ENCODE measurements at regions not wholly inside any gene's neighbourhood (a gene's known extent, or its start where the extent isn't known, plus 50 kb on each side); places are given as distances from the start of the nearest gene placed in this dataset.

DNA sequence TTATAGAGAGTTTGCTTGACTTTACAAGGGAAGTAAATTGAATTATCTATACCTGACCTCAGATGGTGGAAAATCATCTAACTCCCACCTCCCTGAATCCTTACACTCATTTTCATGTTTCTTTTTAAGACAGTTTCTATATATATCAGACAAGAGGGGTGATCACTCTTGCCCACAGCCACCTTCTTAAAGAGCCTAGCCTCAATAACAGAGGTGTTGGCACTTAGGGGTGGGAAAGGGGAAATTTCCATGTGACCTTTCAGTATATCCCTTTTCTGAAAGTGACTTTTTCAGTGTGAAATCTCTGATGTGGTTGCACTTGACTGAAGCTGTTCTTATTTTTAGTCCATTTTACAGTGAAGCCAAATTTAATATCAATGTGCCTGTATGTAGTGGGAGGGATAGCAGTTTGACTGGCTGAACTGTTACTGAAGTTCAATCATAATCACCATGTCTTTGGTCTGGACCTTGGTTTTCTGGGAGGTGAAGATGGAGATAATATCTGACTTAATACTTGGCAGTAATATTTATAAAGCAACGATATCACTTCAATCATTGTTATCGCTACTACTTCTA lies 141.3 kb downstream of the MAP3K7 start:
- peak in 1 of 2 donors; percentile 39 for DNase-seq
- ATAC-seq = peak; percentile 93
- H3K4me3 Mint-ChIP-seq = peak overlapping the region; percentile 1 to 66
- H3K27me3 Mint-ChIP-seq = no peaks in the 10 kb centered on the region
- peaks cover 48% of the 10 kb centered on the region for H3K4me1 Mint-ChIP-seq
- peaks cover 0 to 13% of the 10 kb centered on the region in 2 donors for H3K9me3 Mint-ChIP-seq
- peak overlapping the region in 1 of 2 donors; percentile 91 for H3K27ac Mint-ChIP-seq

DNA sequence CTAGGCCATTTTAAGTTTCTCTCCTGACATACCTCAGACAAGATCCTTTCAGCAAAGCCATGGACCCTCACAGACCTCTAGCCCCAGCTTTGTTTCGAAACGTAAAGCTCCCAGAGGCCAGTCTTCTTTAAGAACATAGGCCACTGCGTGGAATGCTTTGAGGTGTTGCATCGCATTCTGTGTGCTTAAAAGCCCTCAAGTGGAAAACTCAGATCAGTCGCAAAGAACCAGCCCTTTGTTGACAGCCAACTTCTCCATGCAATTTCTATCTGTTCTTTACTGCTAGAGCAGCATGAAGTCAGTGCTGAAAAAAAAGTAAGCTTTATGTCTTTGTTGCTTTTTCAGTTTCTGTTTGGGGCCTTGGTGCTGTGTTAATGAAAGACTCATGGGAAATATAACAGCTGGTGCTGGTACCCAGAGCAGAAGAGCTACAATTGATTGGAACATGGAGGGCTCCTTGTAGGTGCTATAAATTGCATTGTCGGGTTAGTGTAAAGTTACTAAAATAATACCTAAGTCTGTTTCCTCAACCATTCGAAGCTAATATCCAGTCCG lies 142.6 kb downstream of the MAP3K7 start:
- ATAC-seq (no peak), DNase-seq (no peak)
- peaks cover 0 to 13% of the 10 kb centered on the region in 2 donors for H3K9me3 Mint-ChIP-seq
- H3K27ac Mint-ChIP-seq = peak overlapping the region in 1 of 2 donors; percentile 95
- H3K4me1 Mint-ChIP-seq = peaks cover 51% of the 10 kb centered on the region
- no peaks in the 10 kb centered on the region for H3K27me3 Mint-ChIP-seq
- peak overlapping the region; percentile 38 to 46 for H3K4me3 Mint-ChIP-seq

DNA sequence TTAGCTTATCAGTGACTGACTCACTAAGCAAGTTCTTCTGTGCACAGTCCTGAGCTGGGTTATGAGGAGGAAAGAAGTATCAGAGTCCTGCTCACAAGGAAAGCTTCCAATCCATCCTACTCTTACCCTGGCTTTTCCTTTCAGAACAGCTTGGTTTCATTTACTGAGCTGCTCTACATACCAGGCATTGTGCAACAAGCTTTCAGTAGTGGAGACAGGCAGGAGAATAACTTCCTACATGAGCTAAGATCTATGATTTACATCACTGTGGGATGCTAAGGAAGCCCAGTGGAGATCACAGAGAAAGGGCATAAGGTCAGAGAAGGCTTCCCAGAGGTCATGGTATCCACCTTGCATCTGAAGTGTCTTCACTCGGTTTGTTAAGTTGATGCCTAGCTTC lies 144.5 kb downstream of the MAP3K7 start:
- H3K4me1 Mint-ChIP-seq = peaks cover 51% of the 10 kb centered on the region
- no peaks in the 10 kb centered on the region for H3K27me3 Mint-ChIP-seq
- H3K4me3 Mint-ChIP-seq = no peak overlapping the region
- ATAC-seq = no peak
- H3K27ac Mint-ChIP-seq = no peak overlapping the region
- peaks cover 0 to 13% of the 10 kb centered on the region in 2 donors for H3K9me3 Mint-ChIP-seq
- DNase-seq = no peak

DNA sequence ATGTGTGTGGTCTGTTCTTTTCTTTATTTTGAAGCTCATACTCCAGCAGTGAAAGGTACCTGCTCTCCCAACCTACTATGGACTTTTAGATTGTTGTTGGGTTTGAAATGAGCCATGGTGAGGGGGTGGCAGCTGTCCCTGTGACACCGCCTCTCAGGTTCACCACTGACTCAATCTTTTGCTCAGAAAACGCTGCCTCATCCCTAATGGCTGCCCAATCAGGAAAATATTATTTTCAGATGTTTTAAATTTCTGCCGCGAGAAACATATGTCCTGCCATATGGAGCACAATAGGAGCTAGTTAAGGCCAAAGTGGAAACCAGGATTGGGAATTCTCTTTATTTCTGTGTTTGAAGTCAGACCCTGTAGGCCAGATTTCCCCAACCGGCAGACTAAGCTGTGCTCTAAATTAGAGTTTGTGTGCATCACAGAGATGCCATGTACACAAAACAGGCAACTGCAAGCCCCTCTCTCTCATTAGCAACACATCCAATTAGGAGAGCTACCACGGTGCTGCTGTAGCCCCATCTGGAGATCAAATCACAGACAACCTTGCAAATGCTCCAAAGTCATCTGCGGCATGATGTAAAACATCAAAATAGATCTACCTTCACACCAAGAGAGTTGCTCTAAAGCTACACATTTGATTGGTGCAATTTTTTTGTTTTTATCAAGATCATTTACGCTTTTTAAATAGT lies 144.1 kb upstream of the BACH2 start:
- ATAC-seq = no peak
- H3K27me3 Mint-ChIP-seq = no peaks in the 10 kb centered on the region
- no peak for DNase-seq
- H3K9me3 Mint-ChIP-seq = peaks cover 0 to 11% of the 10 kb centered on the region in 2 donors
- peak overlapping the region; percentile 13 to 62 for H3K27ac Mint-ChIP-seq
- no peak overlapping the region for H3K4me3 Mint-ChIP-seq
- peaks cover 38% of the 10 kb centered on the region for H3K4me1 Mint-ChIP-seq

DNA sequence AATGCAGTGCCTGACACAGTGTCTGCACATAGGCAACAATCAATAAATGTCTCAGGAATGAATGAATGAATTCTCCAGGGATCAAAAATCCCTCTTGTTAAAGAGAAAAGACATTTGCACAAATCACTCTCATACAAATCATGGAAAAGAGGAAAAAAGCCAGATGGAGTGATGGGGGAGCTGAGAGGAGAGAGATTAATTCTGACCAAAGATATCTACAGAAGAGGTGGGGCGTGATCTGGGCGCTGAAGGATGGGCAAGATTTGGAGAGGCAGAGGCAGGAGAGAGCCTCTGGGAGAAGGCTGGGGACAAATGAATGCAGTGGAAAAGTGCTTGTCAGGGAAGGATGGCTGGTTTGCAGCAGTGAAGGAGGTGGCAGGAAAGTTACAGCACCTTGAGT lies 142.9 kb upstream of the BACH2 start:
- no peak overlapping the region for H3K4me3 Mint-ChIP-seq

DNA sequence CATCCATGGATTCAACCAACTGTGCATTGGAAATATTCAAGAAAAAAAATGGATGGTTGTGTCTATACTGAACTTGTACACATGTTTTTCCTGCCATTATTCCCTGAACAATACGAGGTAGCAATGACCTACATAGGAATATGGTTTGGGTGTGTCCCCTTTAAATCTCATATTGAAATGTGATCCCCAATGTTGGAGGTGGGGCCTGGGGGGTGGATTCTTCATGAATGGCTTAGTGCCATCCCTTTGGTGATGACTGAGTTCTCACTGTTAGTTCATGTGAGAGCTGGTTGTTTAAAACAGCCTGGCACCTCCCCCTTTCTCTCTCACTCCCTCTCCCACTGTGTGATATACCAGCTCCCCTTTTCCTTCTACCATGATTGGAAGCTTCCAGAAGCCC lies 139.8 kb upstream of the BACH2 start:
- no peaks in the 10 kb centered on the region for H3K27me3 Mint-ChIP-seq
- no peak for DNase-seq
- no peak overlapping the region for H3K4me3 Mint-ChIP-seq
- no peak overlapping the region for H3K27ac Mint-ChIP-seq
- peaks cover 29% of the 10 kb centered on the region in 2 donors for H3K9me3 Mint-ChIP-seq
- no peak for ATAC-seq
- peaks cover 26% of the 10 kb centered on the region for H3K4me1 Mint-ChIP-seq

More for the DNA sequence above, 142.9 kb upstream of the BACH2 start:
- Mint-ChIP-seq H3K4me1 (peaks cover 31% of the 10 kb centered on the region), H3K27me3 (no peaks in the 10 kb centered on the region), H3K9me3 (peaks cover 0 to 3% of the 10 kb centered on the region in 2 donors), H3K27ac (no peak overlapping the region)
- ATAC-seq (no peak), DNase-seq (no peak)

DNA sequence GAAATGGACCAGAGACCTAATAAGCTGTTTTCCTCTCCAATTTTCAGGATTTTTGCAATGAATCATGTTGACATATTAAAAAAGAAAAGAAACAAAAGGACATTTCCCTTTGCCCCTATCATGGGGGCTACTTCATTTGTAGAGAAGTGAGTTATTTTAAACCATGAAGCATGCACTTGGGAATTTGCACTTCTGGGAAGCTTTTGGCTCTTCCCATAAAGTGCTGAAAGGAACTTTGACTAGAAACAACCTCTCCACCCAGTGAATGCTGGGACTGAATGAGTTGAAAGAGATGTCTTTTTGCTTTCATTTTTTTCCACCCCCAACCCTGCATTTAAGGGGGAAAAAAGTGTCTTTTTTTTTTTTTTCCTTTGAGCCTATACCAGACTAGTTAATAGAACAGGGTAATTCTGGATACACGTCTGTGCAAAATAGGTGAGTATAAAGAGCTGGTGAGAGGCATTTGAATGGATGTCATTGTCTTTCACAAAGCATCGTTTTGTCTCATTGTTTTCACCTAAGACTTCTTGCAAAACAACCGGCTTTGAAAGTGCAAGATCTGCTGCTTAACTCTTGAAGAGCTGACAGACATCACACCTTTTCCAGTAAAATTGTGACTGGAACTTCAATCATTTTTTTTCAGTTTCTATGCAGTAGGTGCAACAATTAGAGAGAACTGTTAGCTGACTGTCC lies 138.7 kb upstream of the BACH2 start:
- Mint-ChIP-seq H3K4me1 (peaks cover 22% of the 10 kb centered on the region), H3K27ac (no peak overlapping the region), H3K27me3 (no peaks in the 10 kb centered on the region), H3K9me3 (peaks cover 32 to 37% of the 10 kb centered on the region in 2 donors), H3K4me3 (no peak overlapping the region)
- ATAC-seq (no peak), DNase-seq (no peak)

DNA sequence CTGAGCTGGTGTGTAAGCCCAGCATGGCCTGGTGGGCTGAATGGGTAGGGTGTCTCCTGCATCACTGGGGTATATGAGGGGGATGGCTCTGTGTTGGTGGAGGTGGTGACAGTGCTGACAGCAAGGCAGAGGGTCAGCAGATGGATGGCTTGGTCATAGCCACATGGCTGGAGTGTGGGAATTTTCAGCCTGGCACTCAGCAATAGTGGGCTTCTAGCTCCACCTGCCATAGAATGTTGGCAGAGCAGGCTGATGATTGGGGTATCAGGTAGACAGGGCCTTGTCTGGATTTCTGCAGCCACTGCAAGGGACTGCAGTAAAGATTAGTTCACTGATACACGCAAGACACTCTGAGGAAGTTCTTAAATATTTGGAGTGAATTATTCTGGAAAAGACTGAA lies 137.5 kb upstream of the BACH2 start:
- Mint-ChIP-seq H3K4me1 (peaks cover 16% of the 10 kb centered on the region), H3K9me3 (peaks cover 44 to 48% of the 10 kb centered on the region in 2 donors), H3K27me3 (no peaks in the 10 kb centered on the region), H3K27ac (no peak overlapping the region), H3K4me3 (no peak overlapping the region)
- DNase-seq (no peak), ATAC-seq (no peak)

DNA sequence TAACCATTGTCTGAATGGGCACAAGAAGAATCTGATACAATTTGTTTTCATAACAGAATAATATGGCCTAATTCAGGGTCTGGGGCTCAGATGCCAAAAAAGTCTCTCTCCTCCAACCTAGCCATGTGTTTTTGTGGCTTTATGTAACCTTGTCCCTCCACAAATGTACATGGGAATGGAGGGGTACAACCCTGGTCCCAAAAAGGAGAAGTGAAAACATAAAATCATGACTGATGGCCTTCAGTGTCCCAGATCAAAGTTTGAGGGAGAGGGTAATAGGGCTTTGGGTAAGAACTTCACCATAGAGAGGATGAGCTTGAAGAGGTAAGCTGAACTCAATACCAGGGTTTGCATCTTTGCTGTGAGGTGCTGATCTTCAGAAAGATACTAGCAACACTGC lies 136.3 kb upstream of the BACH2 start:
- H3K27me3 Mint-ChIP-seq = no peaks in the 10 kb centered on the region
- no peak overlapping the region for H3K4me3 Mint-ChIP-seq
- DNase-seq = no peak
- no peak for ATAC-seq
- H3K9me3 Mint-ChIP-seq = peaks cover 52 to 55% of the 10 kb centered on the region in 2 donors
- no peak overlapping the region for H3K27ac Mint-ChIP-seq
- H3K4me1 Mint-ChIP-seq = peaks cover 16% of the 10 kb centered on the region

DNA sequence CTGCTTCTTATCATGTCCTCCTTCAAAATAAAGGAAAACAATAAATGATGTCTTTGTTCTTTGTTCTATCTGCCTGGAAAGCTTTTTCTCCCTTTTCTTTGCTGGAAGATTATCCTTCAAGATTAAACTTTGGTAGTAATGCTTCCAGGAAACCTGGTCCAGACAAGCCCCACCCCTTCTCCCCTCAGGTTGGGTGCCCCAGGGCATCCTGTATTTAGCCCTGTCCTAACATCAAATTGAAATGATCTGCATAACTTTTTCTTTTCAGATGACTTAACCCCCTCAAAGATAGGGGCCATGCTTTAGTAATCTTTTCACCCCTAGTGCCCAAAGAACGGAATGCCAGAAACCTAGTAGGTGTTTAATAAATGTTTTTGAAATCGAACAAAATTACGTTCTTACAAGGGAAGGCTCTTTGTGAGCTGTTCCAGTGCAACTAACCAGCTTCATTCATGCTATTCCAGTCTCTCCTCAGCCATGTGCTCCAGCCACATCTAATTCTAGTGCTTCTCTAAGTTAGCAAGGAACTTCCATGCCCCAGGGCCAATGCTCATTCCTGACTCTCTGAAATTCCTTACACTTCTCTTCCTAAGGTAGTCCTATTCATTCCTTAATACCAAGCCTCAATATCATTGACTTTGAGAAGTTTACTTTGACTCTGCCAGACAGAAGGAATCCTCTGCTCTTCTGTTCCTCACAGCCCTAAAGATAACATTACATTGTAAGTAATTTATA lies 135.6 kb upstream of the BACH2 start:
- DNase-seq (no peak), ATAC-seq (no peak)
- Mint-ChIP-seq H3K4me1 (peaks cover 16% of the 10 kb centered on the region), H3K27me3 (no peaks in the 10 kb centered on the region), H3K9me3 (peaks cover 52 to 55% of the 10 kb centered on the region in 2 donors), H3K4me3 (no peak overlapping the region), H3K27ac (peak overlapping the region in 1 of 2 donors; percentile 47)

DNA sequence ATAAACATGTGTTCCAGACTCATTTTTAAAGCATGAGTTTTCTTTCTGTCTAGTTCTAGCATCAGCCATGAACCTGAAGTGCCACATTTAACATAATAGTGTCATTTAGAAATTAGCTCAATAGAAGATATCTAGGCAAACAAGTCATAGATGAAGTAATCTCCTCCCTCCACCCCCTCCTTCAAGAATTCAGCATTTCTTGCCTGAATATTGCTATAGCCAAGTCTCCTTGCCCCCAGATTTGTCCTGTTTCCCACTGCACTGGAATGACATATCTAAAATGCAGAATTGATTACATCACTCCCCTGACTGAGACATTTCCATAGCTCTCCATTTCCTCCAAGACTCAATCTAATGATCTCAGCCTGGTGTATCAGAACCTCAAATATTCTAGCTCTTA lies 134.9 kb upstream of the BACH2 start:
- H3K27ac Mint-ChIP-seq = peak overlapping the region in 1 of 2 donors; percentile 47
- H3K9me3 Mint-ChIP-seq = peaks cover 52 to 55% of the 10 kb centered on the region in 2 donors
- DNase-seq = no peak
- ATAC-seq = no peak
- peaks cover 16% of the 10 kb centered on the region for H3K4me1 Mint-ChIP-seq
- H3K4me3 Mint-ChIP-seq = no peak overlapping the region
- no peaks in the 10 kb centered on the region for H3K27me3 Mint-ChIP-seq

DNA sequence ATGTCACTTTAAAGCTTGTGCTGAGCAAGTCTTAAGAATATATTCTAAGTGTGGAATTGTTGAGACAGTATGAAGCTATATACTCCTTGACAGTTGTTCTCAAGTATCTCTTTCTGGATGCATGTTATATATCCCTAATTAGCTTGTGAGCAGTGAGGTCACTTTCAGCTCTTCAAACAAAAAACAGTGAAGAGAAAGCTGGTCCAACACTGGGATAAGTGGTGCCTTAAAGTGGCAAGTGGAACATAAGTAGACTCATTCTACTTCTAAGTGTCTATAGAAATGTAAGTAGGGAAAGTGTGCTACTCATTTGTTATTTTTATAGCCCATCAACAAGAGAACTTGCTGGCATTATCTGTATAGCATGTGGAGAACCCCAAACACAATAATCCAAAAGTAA lies 133.1 kb upstream of the BACH2 start:
- no peak for DNase-seq
- Mint-ChIP-seq H3K4me1 (peaks cover 26% of the 10 kb centered on the region), H3K27ac (no peak overlapping the region), H3K4me3 (no peak overlapping the region), H3K27me3 (no peaks in the 10 kb centered on the region), H3K9me3 (peaks cover 52 to 55% of the 10 kb centered on the region in 2 donors)
- ATAC-seq = no peak

DNA sequence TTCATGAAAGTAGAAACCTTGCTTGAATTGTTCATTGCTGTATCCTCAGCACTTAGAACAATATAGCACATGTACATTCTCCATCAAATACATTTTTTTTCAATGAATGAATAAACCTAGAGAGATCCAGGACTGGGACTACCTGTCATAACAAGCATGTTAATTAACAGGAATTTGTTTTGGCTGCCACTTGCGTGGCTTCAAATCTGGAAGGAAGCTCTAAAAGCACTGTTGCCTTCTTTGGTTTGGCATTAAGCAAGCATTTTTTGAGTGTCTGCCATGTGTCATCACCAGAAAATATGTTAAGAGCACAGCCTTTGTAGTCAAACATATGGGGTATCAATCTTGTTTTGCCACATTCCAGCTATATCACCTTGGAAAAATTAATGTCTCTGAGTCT lies 131.9 kb upstream of the BACH2 start:
- ATAC-seq (no peak), DNase-seq (no peak)
- Mint-ChIP-seq H3K27ac (no peak overlapping the region), H3K4me1 (peaks cover 30% of the 10 kb centered on the region), H3K27me3 (no peaks in the 10 kb centered on the region), H3K9me3 (peaks cover 44 to 45% of the 10 kb centered on the region in 2 donors), H3K4me3 (no peak overlapping the region)

DNA sequence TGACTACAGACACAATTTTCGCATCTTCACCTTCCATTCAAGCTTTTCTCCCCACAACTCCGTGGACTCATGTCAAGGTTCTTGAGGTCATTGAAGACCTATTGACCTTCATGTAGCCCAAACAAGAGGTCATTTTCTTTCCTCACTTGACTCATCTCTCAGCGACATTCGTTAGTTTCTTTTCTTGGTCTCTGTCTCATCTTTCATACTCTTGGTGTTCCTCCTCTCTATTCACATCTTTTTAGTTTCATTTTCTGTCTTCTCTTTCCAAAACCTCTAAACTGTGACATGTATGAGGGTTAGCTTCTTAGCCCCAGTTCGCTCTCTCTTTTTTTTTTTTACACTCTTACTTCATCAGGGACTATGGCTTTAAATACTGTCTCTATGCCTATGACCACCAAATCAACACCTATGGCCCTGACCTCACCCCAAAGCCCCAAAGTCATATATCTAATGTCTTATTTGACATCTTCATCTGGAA lies 128.6 kb upstream of the BACH2 start:
- H3K27ac Mint-ChIP-seq = peak overlapping the region; percentile 0 to 85
- peak in 1 of 2 donors; percentile 45 for DNase-seq

DNA sequence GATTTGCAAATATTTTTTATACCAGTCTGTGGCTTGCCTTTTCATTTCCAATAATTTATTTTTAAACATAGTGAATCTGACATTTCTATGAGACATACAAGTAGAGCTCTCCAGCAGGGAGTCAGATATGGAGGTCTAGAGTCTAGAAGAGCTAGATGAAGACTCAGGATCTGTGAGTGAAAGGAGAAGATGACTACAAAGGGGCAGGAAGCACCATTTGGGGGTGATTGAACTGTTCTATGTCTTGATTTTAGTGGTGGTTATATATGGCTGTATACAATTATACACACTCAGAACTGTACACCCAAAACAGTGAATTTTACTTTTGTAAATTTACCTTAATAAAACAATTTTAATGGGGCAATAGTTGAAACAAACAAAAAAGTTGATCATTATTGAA lies 127.9 kb upstream of the BACH2 start:
- Mint-ChIP-seq H3K27me3 (no peaks in the 10 kb centered on the region), H3K27ac (peak overlapping the region in 1 of 2 donors; percentile 82), H3K4me1 (peaks cover 18% of the 10 kb centered on the region), H3K9me3 (peaks cover 12 to 13% of the 10 kb centered on the region in 2 donors), H3K4me3 (no peak overlapping the region)
- ATAC-seq (peak; percentile 36), DNase-seq (no peak)

More for the DNA sequence above, 128.6 kb upstream of the BACH2 start:
- peaks cover 18% of the 10 kb centered on the region for H3K4me1 Mint-ChIP-seq
- ATAC-seq = peak; percentile 96
- H3K27me3 Mint-ChIP-seq = no peaks in the 10 kb centered on the region
- H3K4me3 Mint-ChIP-seq = peak overlapping the region; percentile 51 to 62
- peaks cover 17 to 19% of the 10 kb centered on the region in 2 donors for H3K9me3 Mint-ChIP-seq
